GM12878 (cell line): ENCODE measurements at regions not wholly inside any gene's neighbourhood (a gene's known extent, or its start where the extent isn't known, plus 50 kb on each side); places are given as distances from the start of the nearest gene placed in this dataset.

ENCODE experiments used
- ATAC-seq: fragments of 200-7000 bp; cut with Tn5 transposase; 3 replicates; pipeline ENCODE4 v1.9.1; 2020; ENCODE audit warnings: mild to moderate bottlenecking, moderate library complexity
- BruUV-seq: library from RNA; stranded (reverse); fragments of 400-500 nt; replicated peaks from 2 replicates; lab custom pipeline; 2021; lab: Mats Ljungman, UMichigan
- CTCF ChIA-PET: fragments of 300-600 bp; sonication (Branson Sonifier 250); formaldehyde crosslinking; extraction: SDS; loops from one replicate; lab custom pipeline; 2021; ENCODE audit warnings: inconsistent platforms; lab: Yijun Ruan, JAX
- POLR2A ChIA-PET: fragments of 350-600 bp; formaldehyde crosslinking; extraction: SDS; loops from one replicate; lab custom pipeline; 2021; ENCODE audit warnings: inconsistent platforms; lab: Charles Lee
- RAD21 ChIA-PET: fragments of 300-600 bp; sonication (Branson Sonifier 250); formaldehyde crosslinking; loops from one replicate; lab custom pipeline; 2023; ENCODE audit warnings: antibody characterized with exemption; ENCODE audit not compliant: unreplicated experiment; lab: Charles Lee
- SMC1A ChIA-PET: fragments of 300-600 bp; sonication (Branson Sonifier 250); formaldehyde crosslinking; loops from one replicate; lab custom pipeline; 2023; ENCODE audit not compliant: unreplicated experiment, uncharacterized antibody; lab: Charles Lee
- DNase-seq: peaks from one replicate; pipeline ENCODE4 v3.0.0-alpha.2; 2011; ENCODE audit warnings: low read depth, low spot score
- FAIRE-seq: peaks from 3 replicates; lab custom pipeline; 2011; peaks lifted over from hg19 to GRCh38; lab: Jason Lieb, UNC
- H2AFZ ChIP-seq: 2 replicates; pipeline ENCODE4 v1.6.0; 2011; ENCODE audit warnings: low read depth, low read length, control low read depth; ENCODE audit not compliant: control insufficient read depth
- H3K27ac ChIP-seq: 2 replicates; pipeline ENCODE4 v1.5.1; 2011; ENCODE audit warnings: control low read depth; ENCODE audit not compliant: control insufficient read depth, insufficient read depth
- H3K27me3 ChIP-seq, 2 experiments: replicated peaks in 1 of 2; 2 replicates each; pipeline versions ENCODE4 v1.6.0 to v1.6.1; 2011; ENCODE audit warnings: low read length in 1 of 2; ENCODE audit not compliant: control insufficient read depth in 2 of 2, insufficient read depth in 2 of 2
- H3K36me3 ChIP-seq, 2 experiments: 2 replicates each; pipeline ENCODE4 v1.5.1; 2011; ENCODE audit warnings: low read length in 1 of 2; ENCODE audit not compliant: control insufficient read depth in 2 of 2, insufficient read depth in 2 of 2
- H3K4me1 ChIP-seq: 2 replicates; pipeline ENCODE4 v1.6.1; 2011; ENCODE audit warnings: mild to moderate bottlenecking, low read length, moderate library complexity, mixed read lengths; ENCODE audit not compliant: control insufficient read depth, insufficient read depth
- H3K4me2 ChIP-seq: 2 replicates; pipeline ENCODE4 v1.6.0; 2011; ENCODE audit warnings: control low read depth; ENCODE audit not compliant: control insufficient read depth, insufficient read depth
- H3K4me3 ChIP-seq: fragments of 200-600 bp; sonication (generic); 2 replicates; pipeline ENCODE4 v1.5.1; 2016
- H3K79me2 ChIP-seq: 2 replicates; pipeline ENCODE4 v1.6.0; 2011; ENCODE audit warnings: low read length; ENCODE audit not compliant: control insufficient read depth, insufficient read depth
- H3K9ac ChIP-seq: 2 replicates; pipeline ENCODE4 v1.8.0; 2011; ENCODE audit warnings: low read length, control low read depth, mixed read lengths; ENCODE audit not compliant: control insufficient read depth, insufficient read depth
- H3K9me3 ChIP-seq: replicated peaks from 3 replicates; pipeline ENCODE4 v1.5.1; 2011; ENCODE audit warnings: mild to moderate bottlenecking, low read length; ENCODE audit not compliant: control insufficient read depth, insufficient read depth
- H4K20me1 ChIP-seq: 2 replicates; pipeline ENCODE4 v1.6.0; 2011; ENCODE audit not compliant: control insufficient read depth, insufficient read depth
- RB1 ChIP-seq: fragments of 450-650 bp; formaldehyde crosslinking; IDR thresholded peaks from 2 replicates; pipeline ENCODE4 v1.6.1; 2017; ENCODE audit warnings: mild to moderate bottlenecking, borderline replicate concordance
- SP1 ChIP-seq: IDR thresholded peaks from one replicate; pipeline ENCODE4 v1.6.1; 2011; ENCODE audit warnings: low read depth, low read length
- YY1 ChIP-seq: IDR thresholded peaks from 2 replicates; pipeline ENCODE4 v1.6.1; 2011; ENCODE audit warnings: low read depth, mild to moderate bottlenecking, low read length
- whole genome bisulfite sequencing: methylation state at CpG from one replicate; pipeline ENCODE4 v1.1.6; 2016; ENCODE audit warnings: low lambda C conversion rate; ENCODE audit not compliant: insufficient replicate concordance, insufficient coverage; ENCODE audit errors: missing lambda C conversion rate; 5-methylcytosine and 5-hydroxymethylcytosine counted together
- in situ Hi-C: fragments of 300-500 bp; cut with MboI; formaldehyde crosslinking; loops from 9 replicates; pipeline ENCODE4 v1.14.3; 2018; ENCODE audit warnings: mixed read lengths
- intact Hi-C: fragments of 100-400 bp; cut with micrococcal nuclease; formaldehyde crosslinking; loops from one replicate; pipeline ENCODE4 v1.14.2; 2022; ENCODE audit not compliant: unreplicated experiment
- TF ChIP-seq, protein P1 (sequence below): IDR thresholded peaks from 2 replicates; pipeline ENCODE4 v1.6.1; 2011; ENCODE audit warnings: borderline replicate concordance, low read depth, mild to moderate bottlenecking, moderate library complexity, mixed read lengths, low read length; ENCODE audit not compliant: insufficient read depth; ENCODE audit errors: extremely low read length
- TF ChIP-seq, protein P2 (sequence below): fragments of 450-650 bp; IDR thresholded peaks from 2 replicates; pipeline ENCODE4 v1.6.1; 2018; ENCODE audit warnings: mild to moderate bottlenecking, low read depth, moderate library complexity; ENCODE audit not compliant: partially characterized antibody
- TF ChIP-seq, protein P3 (sequence below): fragments of 450-650 bp; IDR thresholded peaks from 2 replicates; pipeline ENCODE4 v1.6.1; 2017; ENCODE audit warnings: mild to moderate bottlenecking, moderate library complexity
- TF ChIP-seq, protein P4 (sequence below): fragments of 450-650 bp; IDR thresholded peaks from 2 replicates; pipeline ENCODE4 v1.6.1; 2018; ENCODE audit warnings: borderline replicate concordance, mild to moderate bottlenecking; ENCODE audit not compliant: partially characterized antibody
- TF ChIP-seq, protein P5 (sequence below): fragments of 450-650 bp; IDR thresholded peaks from 2 replicates; pipeline ENCODE4 v1.6.1; 2017; ENCODE audit warnings: borderline replicate concordance
- TF ChIP-seq, protein P6 (sequence below): IDR thresholded peaks from 2 replicates; pipeline ENCODE4 v1.6.1; 2012; ENCODE audit warnings: low read depth, low read length, improper control_type of control experiment

DNA sequence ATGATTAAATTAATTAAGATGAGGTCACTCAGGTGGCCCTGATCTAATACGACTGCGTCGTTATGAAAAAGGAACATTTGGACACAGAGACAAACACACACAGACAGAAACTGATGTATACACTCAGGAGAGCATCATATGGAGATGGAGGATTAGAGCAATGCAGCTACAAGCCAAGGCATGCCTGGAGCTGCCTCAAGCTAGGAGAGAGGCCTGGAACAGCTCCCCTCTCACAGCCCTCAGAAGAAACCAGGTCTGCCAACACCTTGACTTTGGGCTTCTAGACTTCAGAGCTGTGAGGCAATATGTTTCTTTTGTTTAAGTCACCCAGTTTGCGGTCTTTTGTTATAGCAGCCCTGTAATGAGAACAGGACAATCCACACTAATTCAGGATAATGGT, 318.9 kb downstream of the HS3ST3B1 start (continued):
- TF ChIP-seq, protein P1, sequence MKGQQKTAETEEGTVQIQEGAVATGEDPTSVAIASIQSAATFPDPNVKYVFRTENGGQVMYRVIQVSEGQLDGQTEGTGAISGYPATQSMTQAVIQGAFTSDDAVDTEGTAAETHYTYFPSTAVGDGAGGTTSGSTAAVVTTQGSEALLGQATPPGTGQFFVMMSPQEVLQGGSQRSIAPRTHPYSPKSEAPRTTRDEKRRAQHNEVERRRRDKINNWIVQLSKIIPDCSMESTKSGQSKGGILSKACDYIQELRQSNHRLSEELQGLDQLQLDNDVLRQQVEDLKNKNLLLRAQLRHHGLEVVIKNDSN: no peak
- TF ChIP-seq, protein P2, sequence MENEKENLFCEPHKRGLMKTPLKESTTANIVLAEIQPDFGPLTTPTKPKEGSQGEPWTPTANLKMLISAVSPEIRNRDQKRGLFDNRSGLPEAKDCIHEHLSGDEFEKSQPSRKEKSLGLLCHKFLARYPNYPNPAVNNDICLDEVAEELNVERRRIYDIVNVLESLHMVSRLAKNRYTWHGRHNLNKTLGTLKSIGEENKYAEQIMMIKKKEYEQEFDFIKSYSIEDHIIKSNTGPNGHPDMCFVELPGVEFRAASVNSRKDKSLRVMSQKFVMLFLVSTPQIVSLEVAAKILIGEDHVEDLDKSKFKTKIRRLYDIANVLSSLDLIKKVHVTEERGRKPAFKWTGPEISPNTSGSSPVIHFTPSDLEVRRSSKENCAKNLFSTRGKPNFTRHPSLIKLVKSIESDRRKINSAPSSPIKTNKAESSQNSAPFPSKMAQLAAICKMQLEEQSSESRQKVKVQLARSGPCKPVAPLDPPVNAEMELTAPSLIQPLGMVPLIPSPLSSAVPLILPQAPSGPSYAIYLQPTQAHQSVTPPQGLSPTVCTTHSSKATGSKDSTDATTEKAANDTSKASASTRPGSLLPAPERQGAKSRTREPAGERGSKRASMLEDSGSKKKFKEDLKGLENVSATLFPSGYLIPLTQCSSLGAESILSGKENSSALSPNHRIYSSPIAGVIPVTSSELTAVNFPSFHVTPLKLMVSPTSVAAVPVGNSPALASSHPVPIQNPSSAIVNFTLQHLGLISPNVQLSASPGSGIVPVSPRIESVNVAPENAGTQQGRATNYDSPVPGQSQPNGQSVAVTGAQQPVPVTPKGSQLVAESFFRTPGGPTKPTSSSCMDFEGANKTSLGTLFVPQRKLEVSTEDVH: no peak
- TF ChIP-seq RB1: no peak
- TF ChIP-seq, all 136 proteins: peak for 0

DNA sequence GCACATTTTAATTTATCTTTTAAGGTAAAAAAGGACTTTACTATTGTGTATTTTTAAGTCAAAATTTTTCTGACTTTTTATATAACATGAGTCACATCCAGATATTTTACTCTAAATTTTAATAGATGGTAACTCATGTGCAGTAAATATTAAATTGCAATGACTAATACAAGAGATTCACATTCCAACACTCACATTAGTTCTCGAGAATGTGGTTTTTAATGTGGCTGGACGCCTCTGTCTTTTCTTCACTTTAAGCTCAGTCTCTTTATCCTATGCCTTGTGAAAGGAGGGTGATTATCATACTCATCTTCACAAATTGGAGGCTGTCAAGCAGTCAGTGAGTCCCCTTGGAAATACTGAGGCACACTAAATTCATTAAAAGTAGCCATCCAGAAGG, 315.6 kb downstream of the HS3ST3B1 start:
- intact Hi-C loops: no loop called here
- Histone ChIP-seq H3K9me3 (no peaks in the 10 kb centered on the region), H3K4me3 (no peak overlapping the region), H3K4me2 (no peak overlapping the region), H4K20me1 (no peaks in the 10 kb centered on the region), H3K9ac (no peak overlapping the region), H3K36me3 (no peaks in the 10 kb centered on the region), H3K27me3 (no peaks in the 10 kb centered on the region), H2AFZ (no peak overlapping the region), H3K79me2 (no peaks in the 10 kb centered on the region), H3K27ac (no peak overlapping the region), H3K4me1 (no peaks in the 10 kb centered on the region)
- in situ Hi-C loops: no loop called here
- ATAC-seq: no peak
- ChIA-PET CTCF (no interaction called here), SMC1A (no interaction called here), RAD21 (no interaction called here), POLR2A (no interaction called here)
- BruUV-seq: no TSS peak
- no peak for DNase-seq
- 0% methylated on average over 2 of the region's 2 CpGs for WGBS
- no peak for FAIRE-seq
- TF ChIP-seq, protein P3, sequence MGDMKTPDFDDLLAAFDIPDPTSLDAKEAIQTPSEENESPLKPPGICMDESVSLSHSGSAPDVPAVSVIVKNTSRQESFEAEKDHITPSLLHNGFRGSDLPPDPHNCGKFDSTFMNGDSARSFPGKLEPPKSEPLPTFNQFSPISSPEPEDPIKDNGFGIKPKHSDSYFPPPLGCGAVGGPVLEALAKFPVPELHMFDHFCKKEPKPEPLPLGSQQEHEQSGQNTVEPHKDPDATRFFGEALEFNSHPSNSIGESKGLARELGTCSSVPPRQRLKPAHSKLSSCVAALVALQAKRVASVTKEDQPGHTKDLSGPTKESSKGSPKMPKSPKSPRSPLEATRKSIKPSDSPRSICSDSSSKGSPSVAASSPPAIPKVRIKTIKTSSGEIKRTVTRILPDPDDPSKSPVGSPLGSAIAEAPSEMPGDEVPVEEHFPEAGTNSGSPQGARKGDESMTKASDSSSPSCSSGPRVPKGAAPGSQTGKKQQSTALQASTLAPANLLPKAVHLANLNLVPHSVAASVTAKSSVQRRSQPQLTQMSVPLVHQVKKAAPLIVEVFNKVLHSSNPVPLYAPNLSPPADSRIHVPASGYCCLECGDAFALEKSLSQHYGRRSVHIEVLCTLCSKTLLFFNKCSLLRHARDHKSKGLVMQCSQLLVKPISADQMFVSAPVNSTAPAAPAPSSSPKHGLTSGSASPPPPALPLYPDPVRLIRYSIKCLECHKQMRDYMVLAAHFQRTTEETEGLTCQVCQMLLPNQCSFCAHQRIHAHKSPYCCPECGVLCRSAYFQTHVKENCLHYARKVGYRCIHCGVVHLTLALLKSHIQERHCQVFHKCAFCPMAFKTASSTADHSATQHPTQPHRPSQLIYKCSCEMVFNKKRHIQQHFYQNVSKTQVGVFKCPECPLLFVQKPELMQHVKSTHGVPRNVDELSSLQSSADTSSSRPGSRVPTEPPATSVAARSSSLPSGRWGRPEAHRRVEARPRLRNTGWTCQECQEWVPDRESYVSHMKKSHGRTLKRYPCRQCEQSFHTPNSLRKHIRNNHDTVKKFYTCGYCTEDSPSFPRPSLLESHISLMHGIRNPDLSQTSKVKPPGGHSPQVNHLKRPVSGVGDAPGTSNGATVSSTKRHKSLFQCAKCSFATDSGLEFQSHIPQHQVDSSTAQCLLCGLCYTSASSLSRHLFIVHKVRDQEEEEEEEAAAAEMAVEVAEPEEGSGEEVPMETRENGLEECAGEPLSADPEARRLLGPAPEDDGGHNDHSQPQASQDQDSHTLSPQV: no peak
- no peak for TF ChIP-seq YY1
- TF ChIP-seq, protein P4, sequence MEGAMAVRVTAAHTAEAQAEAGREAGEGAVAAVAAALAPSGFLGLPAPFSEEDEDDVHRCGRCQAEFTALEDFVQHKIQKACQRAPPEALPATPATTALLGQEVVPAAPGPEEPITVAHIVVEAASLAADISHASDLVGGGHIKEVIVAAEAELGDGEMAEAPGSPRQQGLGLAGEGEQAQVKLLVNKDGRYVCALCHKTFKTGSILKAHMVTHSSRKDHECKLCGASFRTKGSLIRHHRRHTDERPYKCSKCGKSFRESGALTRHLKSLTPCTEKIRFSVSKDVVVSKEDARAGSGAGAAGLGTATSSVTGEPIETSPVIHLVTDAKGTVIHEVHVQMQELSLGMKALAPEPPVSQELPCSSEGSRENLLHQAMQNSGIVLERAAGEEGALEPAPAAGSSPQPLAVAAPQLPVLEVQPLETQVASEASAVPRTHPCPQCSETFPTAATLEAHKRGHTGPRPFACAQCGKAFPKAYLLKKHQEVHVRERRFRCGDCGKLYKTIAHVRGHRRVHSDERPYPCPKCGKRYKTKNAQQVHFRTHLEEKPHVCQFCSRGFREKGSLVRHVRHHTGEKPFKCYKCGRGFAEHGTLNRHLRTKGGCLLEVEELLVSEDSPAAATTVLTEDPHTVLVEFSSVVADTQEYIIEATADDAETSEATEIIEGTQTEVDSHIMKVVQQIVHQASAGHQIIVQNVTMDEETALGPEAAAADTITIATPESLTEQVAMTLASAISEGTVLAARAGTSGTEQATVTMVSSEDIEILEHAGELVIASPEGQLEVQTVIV: no peak
- TF ChIP-seq, protein P5, sequence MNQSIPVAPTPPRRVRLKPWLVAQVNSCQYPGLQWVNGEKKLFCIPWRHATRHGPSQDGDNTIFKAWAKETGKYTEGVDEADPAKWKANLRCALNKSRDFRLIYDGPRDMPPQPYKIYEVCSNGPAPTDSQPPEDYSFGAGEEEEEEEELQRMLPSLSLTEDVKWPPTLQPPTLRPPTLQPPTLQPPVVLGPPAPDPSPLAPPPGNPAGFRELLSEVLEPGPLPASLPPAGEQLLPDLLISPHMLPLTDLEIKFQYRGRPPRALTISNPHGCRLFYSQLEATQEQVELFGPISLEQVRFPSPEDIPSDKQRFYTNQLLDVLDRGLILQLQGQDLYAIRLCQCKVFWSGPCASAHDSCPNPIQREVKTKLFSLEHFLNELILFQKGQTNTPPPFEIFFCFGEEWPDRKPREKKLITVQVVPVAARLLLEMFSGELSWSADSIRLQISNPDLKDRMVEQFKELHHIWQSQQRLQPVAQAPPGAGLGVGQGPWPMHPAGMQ: no peak
- no peak for TF ChIP-seq SP1
- TF ChIP-seq, protein P6, sequence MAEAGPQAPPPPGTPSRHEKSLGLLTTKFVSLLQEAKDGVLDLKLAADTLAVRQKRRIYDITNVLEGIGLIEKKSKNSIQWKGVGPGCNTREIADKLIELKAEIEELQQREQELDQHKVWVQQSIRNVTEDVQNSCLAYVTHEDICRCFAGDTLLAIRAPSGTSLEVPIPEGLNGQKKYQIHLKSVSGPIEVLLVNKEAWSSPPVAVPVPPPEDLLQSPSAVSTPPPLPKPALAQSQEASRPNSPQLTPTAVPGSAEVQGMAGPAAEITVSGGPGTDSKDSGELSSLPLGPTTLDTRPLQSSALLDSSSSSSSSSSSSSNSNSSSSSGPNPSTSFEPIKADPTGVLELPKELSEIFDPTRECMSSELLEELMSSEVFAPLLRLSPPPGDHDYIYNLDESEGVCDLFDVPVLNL: no peak
